HG03521 (cell line): ENCODE measurements at regions not wholly inside any gene's neighbourhood (a gene's known extent, or its start where the extent isn't known, plus 50 kb on each side); places are given as distances from the start of the nearest gene placed in this dataset.
"Not testable (repeated sequence)": the region's sequence is repeated elsewhere in the genome, so short reads cannot be mapped to it uniquely, and the experiment has no call there.

Experiments
- ATAC-seq: cut with Tn5 transposase; IDR thresholded peaks from one replicate; pipeline ENCODE4 v1.9.1; 2021; ENCODE audit warnings: mild to moderate bottlenecking, moderate library complexity; ENCODE audit not compliant: unreplicated experiment

DNA sequence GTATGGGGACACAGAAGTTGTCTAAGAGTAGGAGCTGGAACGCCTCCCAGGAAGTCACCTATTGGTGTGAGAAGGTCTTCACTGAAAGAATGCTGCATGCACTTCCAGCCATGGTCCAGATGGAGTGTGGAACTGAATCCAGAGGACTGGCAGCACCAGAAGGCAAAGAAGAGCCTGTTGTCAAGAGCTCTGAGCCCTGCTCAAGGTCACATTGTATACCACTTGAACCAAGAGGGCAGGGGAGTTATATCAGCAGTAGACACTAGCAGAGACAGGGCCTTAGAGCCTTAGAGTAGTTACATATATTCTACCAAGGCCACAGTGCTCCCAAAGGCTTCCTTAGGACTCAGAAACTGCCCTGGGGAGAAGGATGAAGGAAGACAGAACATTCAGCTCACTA lies 130.8 kb upstream of the POC5 start:
- ATAC-seq, result no peak

DNA sequence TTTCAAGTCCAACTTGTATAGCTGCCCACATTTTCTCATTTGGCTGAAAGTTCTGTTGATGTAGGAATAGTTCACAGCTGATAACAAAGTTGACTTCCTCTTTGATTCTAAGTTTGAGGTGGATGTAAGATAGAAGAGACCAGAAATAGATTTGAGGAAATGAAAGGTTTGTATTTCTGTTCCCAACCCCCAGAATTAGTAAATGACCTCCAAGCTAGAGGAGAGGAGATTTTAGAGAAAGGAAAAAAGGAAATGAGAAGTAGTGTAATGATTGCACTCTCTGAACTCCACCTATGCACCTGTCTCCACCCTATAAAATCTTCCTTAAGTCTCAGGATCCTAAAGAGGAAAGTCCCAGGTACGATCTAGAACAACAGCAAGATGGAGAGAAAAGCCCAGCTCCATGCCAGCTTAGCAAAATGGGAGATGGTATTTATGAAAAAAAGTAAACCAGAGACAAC lies 130.4 kb upstream of the POC5 start:
- peak; percentile 84 for ATAC-seq

GRCh38 chr5:75844301-75844700 lies 127.1 kb upstream of the POC5 start:
- ATAC-seq, result no peak

DNA sequence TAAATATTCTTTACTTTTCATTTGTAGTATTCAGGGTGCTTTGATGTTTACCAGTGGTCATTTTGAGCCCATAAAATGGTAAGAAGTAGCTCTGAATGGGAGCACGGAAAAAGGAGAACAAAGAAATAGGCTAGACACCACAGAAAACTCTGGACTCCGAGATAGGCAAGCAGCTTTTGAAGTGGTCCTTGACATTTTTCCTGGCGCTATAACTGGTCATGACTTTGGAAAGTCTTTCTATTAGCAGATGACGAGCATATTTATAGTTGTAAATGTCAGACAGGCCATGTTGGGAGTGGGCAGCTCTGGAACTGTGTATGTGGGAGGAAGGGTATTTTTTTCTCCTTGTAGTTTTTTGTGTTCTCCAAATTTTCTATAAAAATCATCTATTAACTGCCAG lies 126.1 kb upstream of the POC5 start:
- ATAC-seq, result no peak

DNA sequence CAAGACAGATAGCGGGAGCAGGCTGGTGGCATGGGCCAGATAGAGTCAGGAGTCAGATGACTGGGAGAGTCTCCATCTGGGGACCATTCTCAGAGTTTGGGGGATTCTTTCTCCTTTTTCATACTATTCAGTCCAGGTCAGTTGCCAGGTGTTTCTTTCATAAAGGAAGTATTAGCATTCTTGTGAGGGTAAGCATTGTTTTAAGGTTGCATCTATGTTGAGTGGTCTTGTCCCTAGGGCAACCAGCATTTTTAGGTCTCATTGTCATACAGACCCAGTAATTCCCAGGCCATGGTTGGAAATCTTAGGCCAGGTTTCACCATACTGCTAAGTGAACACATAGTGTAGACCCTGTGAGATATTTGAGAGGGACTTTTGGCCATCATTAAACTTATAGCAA lies 122.3 kb upstream of the POC5 start:
- no peak for ATAC-seq

- ATAC-seq, result no peak
These were observed 120.1 kb upstream of the POC5 start for GRCh38 chr5:75837258-75837841.

GRCh38 chr5:75831561-75831960 lies 114.3 kb upstream of the POC5 start:
- no peak for ATAC-seq

GRCh38 chr5:75828029-75828428 lies 110.8 kb upstream of the POC5 start:
- no peak for ATAC-seq

- no peak for ATAC-seq
These were observed 107.1 kb upstream of the POC5 start for GRCh38 chr5:75824323-75824722.

GRCh38 chr5:75823811-75824210 lies 106.6 kb upstream of the POC5 start:
- no peak for ATAC-seq

GRCh38 chr5:75818661-75819060 lies 101.4 kb upstream of the POC5 start:
- ATAC-seq, result no peak

- not testable (repeated sequence) for ATAC-seq
These were observed 82.5 kb upstream of the POC5 start for GRCh38 chr5:75799695-75800094.

- not testable (repeated sequence) for ATAC-seq
These were observed 52.1 kb upstream of the POC5 start for GRCh38 chr5:75769338-75769737.
